Muscle layer of colon (tissue), 2 donors: ENCODE measurements at regions not wholly inside any gene's neighbourhood (a gene's known extent, or its start where the extent isn't known, plus 50 kb on each side); places are given as distances from the start of the nearest gene placed in this dataset.

Experiments used
- H3K27ac ChIP-seq: one replicate; pipeline ENCODE4 v1.7.0; 2013; ENCODE audit warnings: low read depth, mild to moderate bottlenecking, low read length, moderate library complexity
- H3K27me3 ChIP-seq, 2 donors: one replicate each; pipeline ENCODE4 v1.7.0; 2013; ENCODE audit warnings: low read length in 2 of 2, mild to moderate bottlenecking in 2 of 2; ENCODE audit not compliant: insufficient read depth in 2 of 2, control insufficient read depth in 1 of 2
- H3K36me3 ChIP-seq: one replicate; pipeline ENCODE4 v1.7.0; 2013; ENCODE audit warnings: mild to moderate bottlenecking, low read length; ENCODE audit not compliant: insufficient read depth
- H3K4me1 ChIP-seq: one replicate; pipeline ENCODE4 v1.7.0; 2013; ENCODE audit warnings: mild to moderate bottlenecking, low read length; ENCODE audit not compliant: insufficient read depth
- H3K4me3 ChIP-seq, 2 donors: one replicate each; pipeline ENCODE4 v1.7.0; 2013; ENCODE audit warnings: low read length in 2 of 2, low read depth in 1 of 2, mild to moderate bottlenecking in 1 of 2, moderate library complexity in 1 of 2
- H3K9ac ChIP-seq: one replicate; pipeline ENCODE4 v1.7.0; 2013; ENCODE audit warnings: low read length
- H3K9me3 ChIP-seq: one replicate; pipeline ENCODE4 v1.7.0; 2013; ENCODE audit warnings: mild to moderate bottlenecking, low read length
- donor health status: abdominal sarcoma.
- donor health status: Adenocarcinoma of cecum.

- Histone ChIP-seq H3K36me3 (no peaks in the 10 kb centered on the region), H3K4me3 (no peak overlapping the region), H3K9me3 (no peaks in the 10 kb centered on the region), H3K9ac (no peak overlapping the region), H3K27ac (no peak overlapping the region), H3K27me3 (no peaks in the 10 kb centered on the region), H3K4me1 (peaks cover 18% of the 10 kb centered on the region)
Observed at GRCh38 chr6:149166747-149167146, 150.8 kb upstream of the TAB2 start.

- Histone ChIP-seq H3K27me3 (no peaks in the 10 kb centered on the region), H3K27ac (no peak overlapping the region), H3K9me3 (no peaks in the 10 kb centered on the region), H3K4me1 (peaks cover 18% of the 10 kb centered on the region), H3K36me3 (no peaks in the 10 kb centered on the region), H3K9ac (no peak overlapping the region), H3K4me3 (no peak overlapping the region)
Observed at GRCh38 chr6:149168968-149169367, 148.5 kb upstream of the TAB2 start.

GRCh38 chr6:149169761-149170511 lies 147.6 kb upstream of the TAB2 start:
- H3K9ac ChIP-seq, result no peak overlapping the region
- peaks cover 18% of the 10 kb centered on the region for H3K4me1 ChIP-seq
- no peaks in the 10 kb centered on the region for H3K27me3 ChIP-seq
- no peaks in the 10 kb centered on the region for H3K9me3 ChIP-seq
- H3K27ac ChIP-seq, result no peak overlapping the region
- no peaks in the 10 kb centered on the region for H3K36me3 ChIP-seq
- no peak overlapping the region for H3K4me3 ChIP-seq

- Histone ChIP-seq H3K36me3 (no peaks in the 10 kb centered on the region), H3K9ac (no peak overlapping the region), H3K9me3 (no peaks in the 10 kb centered on the region), H3K4me1 (peaks cover 18% of the 10 kb centered on the region), H3K27ac (no peak overlapping the region), H3K27me3 (no peaks in the 10 kb centered on the region), H3K4me3 (no peak overlapping the region)
Observed at GRCh38 chr6:149170564-149171452, 146.7 kb upstream of the TAB2 start.

GRCh38 chr6:149173222-149173621 lies 144.3 kb upstream of the TAB2 start:
- peaks cover 5% of the 10 kb centered on the region for H3K4me1 ChIP-seq

GRCh38 chr6:149174962-149175361 lies 142.6 kb upstream of the TAB2 start:
- no peak overlapping the region for H3K9ac ChIP-seq
- H3K4me3 ChIP-seq, result no peak overlapping the region
- H3K4me1 ChIP-seq, result peaks cover 5% of the 10 kb centered on the region
- no peak overlapping the region for H3K27ac ChIP-seq
- no peaks in the 10 kb centered on the region for H3K9me3 ChIP-seq
- H3K27me3 ChIP-seq, result no peaks in the 10 kb centered on the region
- H3K36me3 ChIP-seq, result no peaks in the 10 kb centered on the region

More at GRCh38 chr6:149173222-149173621, 144.3 kb upstream of the TAB2 start:
- no peaks in the 10 kb centered on the region for H3K27me3 ChIP-seq
- no peak overlapping the region for H3K27ac ChIP-seq
- no peak overlapping the region for H3K9ac ChIP-seq
- no peaks in the 10 kb centered on the region for H3K9me3 ChIP-seq
- no peaks in the 10 kb centered on the region for H3K36me3 ChIP-seq
- no peak overlapping the region for H3K4me3 ChIP-seq

GRCh38 chr6:149176971-149177667 lies 140.4 kb upstream of the TAB2 start:
- H3K27ac ChIP-seq, result no peak overlapping the region
- no peaks in the 10 kb centered on the region for H3K27me3 ChIP-seq
- no peak overlapping the region for H3K4me3 ChIP-seq
- H3K36me3 ChIP-seq, result no peaks in the 10 kb centered on the region
- no peaks in the 10 kb centered on the region for H3K9me3 ChIP-seq
- peaks cover 3% of the 10 kb centered on the region for H3K4me1 ChIP-seq
- H3K9ac ChIP-seq, result no peak overlapping the region

- no peaks in the 10 kb centered on the region for H3K27me3 ChIP-seq
Observed at GRCh38 chr6:149179431-149179830, 138.1 kb upstream of the TAB2 start.

GRCh38 chr6:149181304-149181703 lies 136.2 kb upstream of the TAB2 start:
- Histone ChIP-seq H3K27me3 (no peaks in the 10 kb centered on the region), H3K4me3 (no peak overlapping the region), H3K36me3 (no peaks in the 10 kb centered on the region), H3K27ac (no peak overlapping the region), H3K4me1 (peaks cover 7% of the 10 kb centered on the region), H3K9me3 (no peaks in the 10 kb centered on the region), H3K9ac (no peak overlapping the region)

More at GRCh38 chr6:149179431-149179830, 138.1 kb upstream of the TAB2 start:
- Histone ChIP-seq H3K4me1 (peaks cover 7% of the 10 kb centered on the region), H3K9ac (no peak overlapping the region), H3K27ac (no peak overlapping the region), H3K9me3 (no peaks in the 10 kb centered on the region), H3K4me3 (no peak overlapping the region), H3K36me3 (no peaks in the 10 kb centered on the region)

- Histone ChIP-seq H3K27ac (peak overlapping the region; percentile 20), H3K9ac (no peak overlapping the region)
Observed at GRCh38 chr6:149182262-149182661, 135.2 kb upstream of the TAB2 start.

GRCh38 chr6:149184523-149184922 lies 133.0 kb upstream of the TAB2 start:
- no peak overlapping the region for H3K4me3 ChIP-seq
- no peaks in the 10 kb centered on the region for H3K27me3 ChIP-seq
- H3K36me3 ChIP-seq, result no peaks in the 10 kb centered on the region
- no peak overlapping the region for H3K9ac ChIP-seq
- no peak overlapping the region for H3K27ac ChIP-seq
- peaks cover 7% of the 10 kb centered on the region for H3K4me1 ChIP-seq
- no peaks in the 10 kb centered on the region for H3K9me3 ChIP-seq

More at GRCh38 chr6:149182262-149182661, 135.2 kb upstream of the TAB2 start:
- no peaks in the 10 kb centered on the region for H3K27me3 ChIP-seq
- H3K9me3 ChIP-seq, result no peaks in the 10 kb centered on the region
- H3K36me3 ChIP-seq, result no peaks in the 10 kb centered on the region
- H3K4me1 ChIP-seq, result peaks cover 7% of the 10 kb centered on the region
- H3K4me3 ChIP-seq, result no peak overlapping the region
